RWPE2 (cell line): ENCODE measurements at regions not wholly inside any gene's neighbourhood (a gene's known extent, or its start where the extent isn't known, plus 50 kb on each side); places are given as distances from the start of the nearest gene placed in this dataset.

Experiments used
- ATAC-seq: fragments of 200-7000 bp; cut with Tn5 transposase; 3 replicates; pipeline ENCODE4 v1.9.1; 2021; ENCODE audit warnings: low read depth
- DNase-seq: peaks from one replicate; pipeline ENCODE4 v3.0.0-alpha.2; 2020; ENCODE audit warnings: low spot score
- H3K27ac ChIP-seq: fragments of 450-650 bp; 2 replicates; pipeline ENCODE4 v1.5.1; 2017; ENCODE audit warnings: mild to moderate bottlenecking; ENCODE audit not compliant: poor library complexity, severe bottlenecking
- H3K27me3 ChIP-seq: fragments of 250-450 bp; sonication (Bioruptor Pico); 2 replicates; pipeline ENCODE4 v1.5.1; 2021; ENCODE audit warnings: mild to moderate bottlenecking, moderate library complexity; ENCODE audit not compliant: insufficient read depth, poor library complexity, severe bottlenecking
- H3K36me3 ChIP-seq: fragments of 250-450 bp; sonication (Bioruptor Pico); 2 replicates; pipeline ENCODE4 v1.5.1; 2020; ENCODE audit warnings: low read depth, mild to moderate bottlenecking, moderate library complexity
- H3K4me1 ChIP-seq: fragments of 250-450 bp; sonication (Bioruptor Pico); 2 replicates; pipeline ENCODE4 v1.5.1; 2021; ENCODE audit warnings: mild to moderate bottlenecking, moderate library complexity; ENCODE audit not compliant: insufficient read depth, poor library complexity, severe bottlenecking
- H3K4me3 ChIP-seq: fragments of 250-450 bp; sonication (Bioruptor Pico); 2 replicates; pipeline ENCODE4 v1.5.1; 2021; ENCODE audit warnings: mild to moderate bottlenecking, moderate library complexity; ENCODE audit not compliant: severe bottlenecking
- H3K9me3 ChIP-seq: fragments of 250-450 bp; sonication (Bioruptor Pico); 2 replicates; pipeline ENCODE4 v1.5.1; 2021; ENCODE audit warnings: mild to moderate bottlenecking, moderate library complexity; ENCODE audit not compliant: severe bottlenecking
- CTCF ChIP-seq: fragments of 450-650 bp; IDR thresholded peaks from one replicate; pipeline ENCODE4 v1.5.1; 2017; ENCODE audit warnings: mild to moderate bottlenecking, moderate library complexity; ENCODE audit not compliant: poor library complexity, severe bottlenecking

GRCh38 chr1:60950224-60951063, 131.9 kb upstream of the NFIA start:
- H3K27ac ChIP-seq = no peak overlapping the region

GRCh38 chr1:60949826-60950197, 132.5 kb upstream of the NFIA start:
- Histone ChIP-seq H3K9me3 (no peaks in the 10 kb centered on the region), H3K36me3 (no peaks in the 10 kb centered on the region), H3K4me3 (no peak overlapping the region), H3K27me3 (no peaks in the 10 kb centered on the region), H3K27ac (no peak overlapping the region), H3K4me1 (no peaks in the 10 kb centered on the region)
- no peak for ATAC-seq
- no peak for TF ChIP-seq CTCF
- DNase-seq = no peak

More at GRCh38 chr1:60950224-60951063, 131.9 kb upstream of the NFIA start:
- H3K9me3 ChIP-seq = no peaks in the 10 kb centered on the region
- H3K4me1 ChIP-seq = no peaks in the 10 kb centered on the region
- DNase-seq = no peak
- ATAC-seq = no peak
- no peaks in the 10 kb centered on the region for H3K27me3 ChIP-seq
- TF ChIP-seq CTCF = no peak
- no peak overlapping the region for H3K4me3 ChIP-seq
- no peaks in the 10 kb centered on the region for H3K36me3 ChIP-seq

GRCh38 chr1:60949154-60949825, 133.1 kb upstream of the NFIA start:
- Histone ChIP-seq H3K27ac (no peak overlapping the region), H3K4me3 (no peak overlapping the region), H3K9me3 (no peaks in the 10 kb centered on the region), H3K36me3 (no peaks in the 10 kb centered on the region), H3K27me3 (no peaks in the 10 kb centered on the region), H3K4me1 (no peaks in the 10 kb centered on the region)
- ATAC-seq (no peak), DNase-seq (no peak)
- TF ChIP-seq CTCF = no peak

DNA sequence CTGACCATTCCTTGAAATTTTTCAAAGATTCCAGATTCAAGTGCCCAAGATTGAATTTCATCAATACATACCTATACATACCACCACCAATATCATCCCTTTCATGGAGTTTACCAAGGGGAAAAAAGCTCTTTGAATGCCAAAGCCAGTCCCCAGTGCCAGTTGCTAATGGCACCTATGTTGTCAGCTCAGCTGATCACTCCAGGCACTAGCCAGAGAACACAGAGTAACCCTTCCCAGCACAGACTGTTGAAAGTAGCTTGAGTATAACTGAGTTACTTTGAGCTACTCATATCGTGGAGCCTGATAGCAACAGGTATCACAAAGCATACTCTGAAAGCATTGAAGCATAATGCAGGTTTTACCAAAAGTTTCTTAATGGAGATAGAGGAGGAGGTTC, 133.9 kb upstream of the NFIA start:
- Histone ChIP-seq H3K36me3 (no peaks in the 10 kb centered on the region), H3K9me3 (no peaks in the 10 kb centered on the region), H3K4me3 (no peak overlapping the region), H3K27ac (no peak overlapping the region), H3K4me1 (no peaks in the 10 kb centered on the region), H3K27me3 (no peaks in the 10 kb centered on the region)
- DNase-seq (no peak), ATAC-seq (no peak)
- no peak for TF ChIP-seq CTCF

DNA sequence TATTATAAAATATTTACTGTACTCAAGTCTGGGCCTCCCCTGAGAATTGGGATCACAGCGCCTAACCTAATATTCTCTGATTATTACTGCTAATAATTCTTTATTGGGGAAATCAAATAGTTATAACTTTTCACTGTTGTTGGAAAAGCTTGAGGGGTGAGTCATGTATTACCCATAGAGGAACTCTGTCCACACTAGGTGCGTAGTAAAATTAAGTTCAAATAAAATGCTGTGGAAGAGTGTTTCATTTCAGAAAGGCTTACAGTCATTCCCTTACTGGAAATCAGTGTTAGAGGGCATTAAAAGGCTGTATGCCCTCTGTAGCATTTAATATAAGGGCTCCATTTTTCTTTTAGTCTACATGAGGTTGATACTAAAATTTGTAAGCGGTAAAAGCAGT, 135.0 kb upstream of the NFIA start:
- no peaks in the 10 kb centered on the region for H3K27me3 ChIP-seq
- H3K27ac ChIP-seq = no peak overlapping the region
- H3K36me3 ChIP-seq = no peaks in the 10 kb centered on the region
- no peak overlapping the region for H3K4me3 ChIP-seq
- ATAC-seq = no peak
- no peak for DNase-seq
- H3K4me1 ChIP-seq = peaks cover 3% of the 10 kb centered on the region
- no peaks in the 10 kb centered on the region for H3K9me3 ChIP-seq
- TF ChIP-seq CTCF = no peak
